Caco-2 (cell line): ENCODE measurements at regions not wholly inside any gene's neighbourhood (a gene's known extent, or its start where the extent isn't known, plus 50 kb on each side); places are given as distances from the start of the nearest gene placed in this dataset.

Experiments
- BruUV-seq: library from RNA; stranded (reverse); fragments of 400-500 nt; replicated peaks from 2 replicates; lab custom pipeline; 2021; lab: Mats Ljungman, UMichigan
- CTCF ChIA-PET: fragments of 300-600 bp; sonication (Branson Sonifier 250); formaldehyde crosslinking; loops from one replicate; lab custom pipeline; 2022; ENCODE audit warnings: antibody characterized with exemption; lab: Charles Lee
- POLR2A ChIA-PET: fragments of 300-600 bp; sonication (Branson Sonifier 250); formaldehyde crosslinking; loops from one replicate; lab custom pipeline; 2022; ENCODE audit warnings: antibody characterized with exemption; lab: Charles Lee
- DNase-seq, 2 experiments: peaks; one replicate each; pipeline versions ENCODE4 v3.0.0 to v3.0.0-alpha.2; 2020 to 2022
- H3K27me3 ChIP-seq: replicated peaks from 2 replicates; pipeline ENCODE4 v1.6.0; 2011; ENCODE audit warnings: low read length; ENCODE audit not compliant: control insufficient read depth, insufficient read depth
- H3K36me3 ChIP-seq: 2 replicates; pipeline ENCODE4 v1.5.1; 2011; ENCODE audit warnings: low read length; ENCODE audit not compliant: control insufficient read depth, insufficient read depth
- H3K4me1 ChIP-seq: fragments of 250-450 bp; sonication (Bioruptor Pico); 2 replicates; pipeline ENCODE4 v1.5.1; 2020; ENCODE audit warnings: mild to moderate bottlenecking
- H3K4me3 ChIP-seq: 2 replicates; pipeline ENCODE4 v1.5.1; 2011; ENCODE audit warnings: low read depth, mild to moderate bottlenecking, control low read depth, low read length
- H3K9me3 ChIP-seq: fragments of 250-450 bp; sonication (Bioruptor Pico); 2 replicates; pipeline ENCODE4 v1.5.1; 2020; ENCODE audit warnings: mild to moderate bottlenecking, moderate library complexity
- H3K27ac Mint-ChIP-seq: one replicate; pipeline ENCODE4 v1.8.0; 2022; ENCODE audit warnings: mixed read lengths; ENCODE audit not compliant: unreplicated experiment
- H3K27me3 Mint-ChIP-seq: one replicate; pipeline ENCODE4 v1.8.0; 2022; ENCODE audit warnings: mixed read lengths; ENCODE audit not compliant: insufficient read depth, unreplicated experiment
- H3K36me3 Mint-ChIP-seq: one replicate; pipeline ENCODE4 v1.8.0; 2022; ENCODE audit warnings: mild to moderate bottlenecking, mixed read lengths; ENCODE audit not compliant: insufficient read depth, unreplicated experiment
- H3K4me1 Mint-ChIP-seq: one replicate; pipeline ENCODE4 v1.8.0; 2022; ENCODE audit warnings: low read depth, mixed read lengths; ENCODE audit not compliant: unreplicated experiment
- H3K4me3 Mint-ChIP-seq: one replicate; pipeline ENCODE4 v1.8.0; 2022; ENCODE audit warnings: mild to moderate bottlenecking, moderate library complexity, mixed read lengths; ENCODE audit not compliant: unreplicated experiment
- H3K9me3 Mint-ChIP-seq: one replicate; pipeline ENCODE4 v1.8.0; 2022; ENCODE audit warnings: mixed read lengths; ENCODE audit not compliant: unreplicated experiment
- intact Hi-C: fragments of 100-400 bp; cut with micrococcal nuclease; formaldehyde crosslinking; loops from one replicate; pipeline ENCODE4 v1.10.0; 2022; ENCODE audit not compliant: unreplicated experiment
- TF ChIP-seq, protein P1 (sequence below), 2 experiments: fragments of 200-600 bp in 1 of 2; IDR thresholded peaks; 1 replicate in 1 of 2; 2 replicates in 1 of 2; pipeline versions ENCODE4 v1.5.1 to v1.8.0; 2011 to 2022; ENCODE audit warnings: antibody characterized with exemption in 1 of 2, control low read depth in 1 of 2, inconsistent platforms in 1 of 2, low read depth in 1 of 2, low read length in 1 of 2, mild to moderate bottlenecking in 1 of 2, moderate library complexity in 1 of 2; ENCODE audit not compliant: insufficient read depth in 1 of 2, severe bottlenecking in 1 of 2, unreplicated experiment in 1 of 2

GRCh38 chr6:119614138-119614537 is 264.6 kb upstream of the MAN1A1 start:
- H3K4me1 ChIP-seq = no peaks in the 10 kb centered on the region
- CTCF ChIA-PET = no interaction called here
- BruUV-seq = no TSS peak

DNA sequence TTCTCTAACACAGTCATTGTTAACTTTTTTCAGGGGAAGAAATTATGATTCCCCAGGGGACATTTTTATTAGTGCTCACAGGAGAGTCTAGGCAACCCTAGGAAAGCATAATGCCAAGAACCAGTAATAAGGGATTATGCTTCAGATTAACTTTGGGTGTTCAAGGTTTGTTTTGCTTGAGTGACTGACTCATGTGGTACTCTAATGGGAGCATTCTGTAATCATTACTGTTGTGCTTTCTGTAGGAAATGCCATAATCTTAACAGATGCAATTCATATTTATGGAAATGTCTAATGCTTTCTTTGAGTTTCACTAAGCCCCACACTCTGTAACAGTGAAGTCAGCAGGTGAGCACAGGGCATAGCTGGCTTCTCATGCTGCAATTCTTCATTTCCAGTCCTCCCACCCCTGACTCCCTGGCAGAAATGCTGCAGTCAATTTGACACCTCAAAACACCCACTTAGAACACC is 263.4 kb upstream of the MAN1A1 start:
- Mint-ChIP-seq H3K27me3 (peaks cover 9% of the 10 kb centered on the region), H3K27ac (no peak overlapping the region), H3K9me3 (no peaks in the 10 kb centered on the region), H3K4me1 (no peaks in the 10 kb centered on the region), H3K4me3 (no peak overlapping the region), H3K36me3 (no peaks in the 10 kb centered on the region)
- POLR2A ChIA-PET = no interaction called here
- H3K9me3 ChIP-seq = no peaks in the 10 kb centered on the region
- no peaks in the 10 kb centered on the region for H3K27me3 ChIP-seq
- H3K36me3 ChIP-seq = no peaks in the 10 kb centered on the region
- intact Hi-C loops = no loop called here
- H3K4me1 ChIP-seq = no peaks in the 10 kb centered on the region
- no peak for DNase-seq
- TF ChIP-seq, protein P1, sequence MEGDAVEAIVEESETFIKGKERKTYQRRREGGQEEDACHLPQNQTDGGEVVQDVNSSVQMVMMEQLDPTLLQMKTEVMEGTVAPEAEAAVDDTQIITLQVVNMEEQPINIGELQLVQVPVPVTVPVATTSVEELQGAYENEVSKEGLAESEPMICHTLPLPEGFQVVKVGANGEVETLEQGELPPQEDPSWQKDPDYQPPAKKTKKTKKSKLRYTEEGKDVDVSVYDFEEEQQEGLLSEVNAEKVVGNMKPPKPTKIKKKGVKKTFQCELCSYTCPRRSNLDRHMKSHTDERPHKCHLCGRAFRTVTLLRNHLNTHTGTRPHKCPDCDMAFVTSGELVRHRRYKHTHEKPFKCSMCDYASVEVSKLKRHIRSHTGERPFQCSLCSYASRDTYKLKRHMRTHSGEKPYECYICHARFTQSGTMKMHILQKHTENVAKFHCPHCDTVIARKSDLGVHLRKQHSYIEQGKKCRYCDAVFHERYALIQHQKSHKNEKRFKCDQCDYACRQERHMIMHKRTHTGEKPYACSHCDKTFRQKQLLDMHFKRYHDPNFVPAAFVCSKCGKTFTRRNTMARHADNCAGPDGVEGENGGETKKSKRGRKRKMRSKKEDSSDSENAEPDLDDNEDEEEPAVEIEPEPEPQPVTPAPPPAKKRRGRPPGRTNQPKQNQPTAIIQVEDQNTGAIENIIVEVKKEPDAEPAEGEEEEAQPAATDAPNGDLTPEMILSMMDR (IDR thresholded peaks at IDR 0.05; ENCODE audit: insufficient read depth in 1 of 2, low read depth in 1 of 2, low read length in 1 of 2, severe bottlenecking in 1 of 2, unreplicated experiment in 1 of 2) = no peak
- CTCF ChIA-PET = no interaction called here
- no peak overlapping the region for H3K4me3 ChIP-seq
- no TSS peak for BruUV-seq

More at GRCh38 chr6:119614138-119614537, 264.6 kb upstream of the MAN1A1 start:
- no peaks in the 10 kb centered on the region for H3K27me3 ChIP-seq
- POLR2A ChIA-PET = no interaction called here
- H3K36me3 ChIP-seq = no peaks in the 10 kb centered on the region
- Mint-ChIP-seq H3K27ac (no peak overlapping the region), H3K36me3 (no peaks in the 10 kb centered on the region), H3K4me1 (no peaks in the 10 kb centered on the region), H3K27me3 (peaks cover 9% of the 10 kb centered on the region), H3K4me3 (no peak overlapping the region), H3K9me3 (no peaks in the 10 kb centered on the region)
- intact Hi-C loops = no loop called here
- no peak for DNase-seq
- no peak overlapping the region for H3K4me3 ChIP-seq
- H3K9me3 ChIP-seq = no peaks in the 10 kb centered on the region
- TF ChIP-seq, protein P1 (IDR thresholded peaks at IDR 0.05; ENCODE audit: insufficient read depth in 1 of 2, low read depth in 1 of 2, low read length in 1 of 2, severe bottlenecking in 1 of 2, unreplicated experiment in 1 of 2) = no peak

DNA sequence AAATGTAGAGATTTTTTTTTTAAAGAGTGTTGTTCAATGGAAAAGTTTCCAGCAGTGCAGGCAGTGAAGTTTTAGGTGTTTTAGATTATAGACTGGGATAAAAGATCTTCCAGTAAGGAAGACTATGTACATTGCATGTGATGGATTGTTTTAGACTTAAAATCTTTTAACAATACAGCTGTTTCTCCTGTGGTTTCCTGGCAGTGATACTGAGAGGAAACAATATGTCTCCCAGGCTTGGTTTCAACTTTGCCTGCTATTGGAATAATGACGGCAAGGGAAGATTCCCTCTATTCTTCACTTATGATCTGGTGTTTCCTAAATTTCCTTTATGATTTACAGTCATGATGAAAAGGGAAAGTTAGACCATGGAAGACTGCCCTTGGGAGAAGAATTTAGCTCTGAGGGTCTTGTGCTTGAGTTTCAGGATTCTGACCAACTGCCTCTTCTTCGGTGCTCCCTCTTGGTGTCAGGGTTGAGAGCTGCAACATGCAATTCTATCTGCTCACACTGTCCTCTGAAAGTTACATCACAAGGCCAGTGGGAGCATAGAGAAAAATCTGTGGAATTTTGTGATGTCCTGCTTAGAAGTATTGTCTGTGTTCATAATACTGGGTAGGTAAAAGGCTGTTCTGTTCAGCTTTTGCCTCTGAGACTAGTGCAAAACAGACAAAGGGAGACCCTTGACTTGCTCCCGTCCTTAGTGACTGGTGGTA is 262.8 kb upstream of the MAN1A1 start:
- Histone ChIP-seq H3K4me1 (no peaks in the 10 kb centered on the region), H3K27me3 (no peaks in the 10 kb centered on the region), H3K36me3 (no peaks in the 10 kb centered on the region), H3K4me3 (no peak overlapping the region), H3K9me3 (no peaks in the 10 kb centered on the region)
- Mint-ChIP-seq H3K4me1 (no peaks in the 10 kb centered on the region), H3K36me3 (no peaks in the 10 kb centered on the region), H3K27me3 (peaks cover 9% of the 10 kb centered on the region), H3K4me3 (no peak overlapping the region), H3K9me3 (no peaks in the 10 kb centered on the region), H3K27ac (no peak overlapping the region)
- intact Hi-C loops = no loop called here
- ChIA-PET POLR2A (no interaction called here), CTCF (no interaction called here)
- DNase-seq = no peak
- no TSS peak for BruUV-seq
- TF ChIP-seq, protein P1 (IDR thresholded peaks at IDR 0.05; ENCODE audit: insufficient read depth in 1 of 2, low read depth in 1 of 2, low read length in 1 of 2, severe bottlenecking in 1 of 2, unreplicated experiment in 1 of 2) = no peak
